ENCODE measurements at regions not wholly inside any gene's neighbourhood (a gene's known extent, or its start where the extent isn't known, plus 50 kb on each side); places are given as distances from the start of the nearest gene placed in this dataset.

DNA sequence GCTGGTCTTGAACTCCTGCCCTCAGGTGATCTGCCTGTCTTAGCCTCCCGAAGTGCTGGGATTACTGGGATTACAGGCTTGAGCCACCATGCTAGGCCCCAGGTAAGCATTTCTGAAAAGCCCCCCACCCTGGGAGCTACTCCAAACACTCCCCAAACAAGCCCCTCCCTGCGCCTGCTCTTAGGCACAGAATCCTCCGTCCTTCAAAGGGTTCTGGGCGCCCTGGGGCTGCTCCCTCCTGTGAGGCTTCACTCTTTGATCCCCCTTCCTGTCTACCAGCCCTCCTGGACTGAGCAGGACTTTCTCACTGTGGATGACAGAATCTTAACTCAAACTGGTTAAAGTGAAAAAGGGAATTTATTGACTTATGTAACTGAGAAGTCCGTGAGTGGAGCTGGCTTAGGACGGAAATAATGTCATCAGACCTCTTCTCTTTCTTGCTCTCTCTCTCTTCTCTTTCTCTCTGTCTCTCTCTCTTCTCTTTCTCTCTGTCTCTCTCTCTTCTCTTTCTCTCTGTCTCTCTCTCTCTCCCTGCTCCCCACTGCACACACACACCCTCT is 66.9 kb upstream of the CLMN start:
- H3K9ac ChIP-seq (ENCODE audit: low read length): no peak overlapping the region
- H3K4me2 ChIP-seq (ENCODE audit: low read length, poor library complexity, severe bottlenecking): no peak overlapping the region
- H2AFZ ChIP-seq (ENCODE audit: low read depth, low read length): no peak overlapping the region
- no peak overlapping the region for H2BK15ac ChIP-seq (ENCODE audit: low read depth, poor library complexity, severe bottlenecking)
- no peaks in the 10 kb centered on the region for H3K36me3 ChIP-seq (ENCODE audit: control insufficient read depth in 1 of 2, insufficient read depth in 2 of 2, low read depth in 1 of 2, low read length in 2 of 2)
- no peak overlapping the region for H3K4me3 ChIP-seq (ENCODE audit: insufficient read depth in 1 of 2, low read depth in 1 of 2, low read length in 2 of 2)
- no peak overlapping the region for H2BK12ac ChIP-seq (ENCODE audit: low read length in 2 of 2)
- H4K8ac ChIP-seq (ENCODE audit: low read length): no peak overlapping the region
- no peaks in the 10 kb centered on the region for H3K79me1 ChIP-seq (replicated peaks; ENCODE audit: low read length, poor library complexity, severe bottlenecking)
- no peak overlapping the region for H4K91ac ChIP-seq (ENCODE audit: low read length)
- no peak for DNase-seq
- no peak overlapping the region for H3K14ac ChIP-seq (ENCODE audit: low read length in 2 of 2)
- H3K4ac ChIP-seq (ENCODE audit: low read depth in 1 of 2, low read length in 2 of 2): no peak overlapping the region
- 67% methylated on average over 6 of the region's 6 CpGs for WGBS
- H3K27me3 ChIP-seq (ENCODE audit: control insufficient read depth in 1 of 2, insufficient read depth in 1 of 2, low read length in 2 of 2): peaks cover 0 to 11% of the 10 kb centered on the region in 2 experiments
- H3K27ac ChIP-seq (ENCODE audit: low read length, poor library complexity, severe bottlenecking): no peak overlapping the region
- H2BK120ac ChIP-seq (ENCODE audit: low read depth, low read length): no peak overlapping the region
- peaks cover 6% of the 10 kb centered on the region for H3K9me3 ChIP-seq (ENCODE audit: control insufficient read depth, low read length)
- H2BK5ac ChIP-seq (ENCODE audit: low read depth, low read length, poor library complexity, severe bottlenecking): no peak overlapping the region
- no peak overlapping the region for H3K18ac ChIP-seq (ENCODE audit: low read depth in 1 of 2, low read length in 2 of 2)
- H3K23ac ChIP-seq (ENCODE audit: low read length in 2 of 2): no peak overlapping the region
- H3K4me1 ChIP-seq (ENCODE audit: control insufficient read depth, insufficient read depth, low read depth, low read length): peaks cover 2% of the 10 kb centered on the region
- H2AK5ac ChIP-seq (ENCODE audit: low read length, severe bottlenecking): no peak overlapping the region

DNA sequence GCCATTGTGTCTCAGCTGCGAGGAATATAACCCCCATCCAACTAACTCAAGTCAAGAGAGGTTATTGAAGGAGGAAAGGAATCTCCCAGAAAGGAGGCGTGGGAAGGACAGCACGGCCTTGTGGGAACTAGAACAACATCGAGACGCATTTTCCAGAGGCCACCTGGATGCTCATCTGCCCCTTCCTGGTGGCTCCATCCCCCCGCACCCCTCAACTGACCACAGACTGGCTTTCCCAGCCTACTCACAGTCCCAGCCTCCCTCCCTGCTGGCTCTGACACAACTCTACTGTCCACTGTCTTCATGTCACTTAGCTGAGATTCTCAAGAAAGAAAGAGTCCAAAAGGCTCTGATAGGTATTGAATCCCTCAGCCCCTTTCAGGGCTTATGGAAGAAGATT is 66.0 kb upstream of the CLMN start:
- Histone ChIP-seq H4K8ac (ENCODE audit: low read length) (no peak overlapping the region), H2BK12ac (ENCODE audit: low read length in 2 of 2) (no peak overlapping the region), H2AFZ (ENCODE audit: low read depth, low read length) (no peak overlapping the region), H3K4me3 (ENCODE audit: insufficient read depth in 1 of 2, low read depth in 1 of 2, low read length in 2 of 2) (no peak overlapping the region), H3K18ac (ENCODE audit: low read depth in 1 of 2, low read length in 2 of 2) (no peak overlapping the region), H3K9me3 (ENCODE audit: control insufficient read depth, low read length) (peaks cover 7% of the 10 kb centered on the region), H2BK120ac (ENCODE audit: low read depth, low read length) (no peak overlapping the region), H3K9ac (ENCODE audit: low read length) (no peak overlapping the region), H3K4ac (ENCODE audit: low read depth in 1 of 2, low read length in 2 of 2) (no peak overlapping the region), H3K27me3 (ENCODE audit: control insufficient read depth in 1 of 2, insufficient read depth in 1 of 2, low read length in 2 of 2) (peaks cover 0 to 11% of the 10 kb centered on the region in 2 experiments), H2AK5ac (ENCODE audit: low read length, severe bottlenecking) (no peak overlapping the region), H3K23ac (ENCODE audit: low read length in 2 of 2) (no peak overlapping the region), H3K4me1 (ENCODE audit: control insufficient read depth, insufficient read depth, low read depth, low read length) (peaks cover 2% of the 10 kb centered on the region), H2BK5ac (ENCODE audit: low read depth, low read length, poor library complexity, severe bottlenecking) (no peak overlapping the region), H3K79me1 (replicated peaks; ENCODE audit: low read length, poor library complexity, severe bottlenecking) (no peaks in the 10 kb centered on the region), H4K91ac (ENCODE audit: low read length) (no peak overlapping the region), H2BK15ac (ENCODE audit: low read depth, poor library complexity, severe bottlenecking) (no peak overlapping the region), H3K36me3 (ENCODE audit: control insufficient read depth in 1 of 2, insufficient read depth in 2 of 2, low read depth in 1 of 2, low read length in 2 of 2) (no peaks in the 10 kb centered on the region), H3K4me2 (ENCODE audit: low read length, poor library complexity, severe bottlenecking) (no peak overlapping the region), H3K14ac (ENCODE audit: low read length in 2 of 2) (no peak overlapping the region), H3K27ac (ENCODE audit: low read length, poor library complexity, severe bottlenecking) (no peak overlapping the region)
- no peak for DNase-seq
- WGBS: 89% methylated on average over 5 of the region's 6 CpGs

DNA sequence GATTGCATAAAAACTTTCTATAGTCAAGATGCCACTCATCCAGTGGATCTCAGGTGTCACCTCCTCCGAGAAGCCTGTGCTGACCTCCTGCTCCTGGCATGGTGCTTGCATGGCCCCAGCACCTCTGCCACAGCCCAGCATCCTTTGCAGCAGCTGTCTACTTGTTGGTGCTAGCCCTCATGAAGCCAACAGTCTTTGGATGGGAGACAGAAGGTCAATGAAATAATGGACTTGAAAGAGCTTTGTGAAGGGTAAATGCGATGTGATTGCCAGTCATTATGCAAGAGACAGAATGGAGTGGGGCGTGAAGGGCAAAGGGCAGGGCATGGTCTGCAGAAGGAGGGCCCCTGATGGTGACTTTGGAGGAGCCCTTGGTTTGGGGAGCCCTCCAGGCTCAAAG is 63.0 kb upstream of the CLMN start:
- no peaks in the 10 kb centered on the region for H3K4me1 ChIP-seq (ENCODE audit: control insufficient read depth, insufficient read depth, low read depth, low read length)
- no peaks in the 10 kb centered on the region for H3K36me3 ChIP-seq (ENCODE audit: control insufficient read depth in 1 of 2, insufficient read depth in 2 of 2, low read depth in 1 of 2, low read length in 2 of 2)
- no peak overlapping the region for H2AK5ac ChIP-seq (ENCODE audit: low read length, severe bottlenecking)
- H4K8ac ChIP-seq (ENCODE audit: low read length): no peak overlapping the region
- no peaks in the 10 kb centered on the region for H3K79me1 ChIP-seq (replicated peaks; ENCODE audit: low read length, poor library complexity, severe bottlenecking)
- peaks cover 19% of the 10 kb centered on the region for H3K9me3 ChIP-seq (ENCODE audit: control insufficient read depth, low read length)
- 89% methylated on average over 3 of the region's 3 CpGs for WGBS
- H2AFZ ChIP-seq (ENCODE audit: low read depth, low read length): no peak overlapping the region
- no peak overlapping the region for H3K4ac ChIP-seq (ENCODE audit: low read depth in 1 of 2, low read length in 2 of 2)
- no peak overlapping the region for H2BK120ac ChIP-seq (ENCODE audit: low read depth, low read length)
- H2BK5ac ChIP-seq (ENCODE audit: low read depth, low read length, poor library complexity, severe bottlenecking): no peak overlapping the region
- H3K4me3 ChIP-seq (ENCODE audit: insufficient read depth in 1 of 2, low read depth in 1 of 2, low read length in 2 of 2): no peak overlapping the region
- no peak for DNase-seq
- no peak overlapping the region for H3K4me2 ChIP-seq (ENCODE audit: low read length, poor library complexity, severe bottlenecking)
- no peak overlapping the region for H3K18ac ChIP-seq (ENCODE audit: low read depth in 1 of 2, low read length in 2 of 2)
- no peak overlapping the region for H3K14ac ChIP-seq (ENCODE audit: low read length in 2 of 2)
- no peak overlapping the region for H2BK15ac ChIP-seq (ENCODE audit: low read depth, poor library complexity, severe bottlenecking)
- peaks cover 0 to 11% of the 10 kb centered on the region in 2 experiments for H3K27me3 ChIP-seq (ENCODE audit: control insufficient read depth in 1 of 2, insufficient read depth in 1 of 2, low read length in 2 of 2)
- H3K27ac ChIP-seq (ENCODE audit: low read length, poor library complexity, severe bottlenecking): no peak overlapping the region
- H4K91ac ChIP-seq (ENCODE audit: low read length): no peak overlapping the region
- H3K9ac ChIP-seq (ENCODE audit: low read length): no peak overlapping the region
- H3K23ac ChIP-seq (ENCODE audit: low read length in 2 of 2): no peak overlapping the region
- no peak overlapping the region for H2BK12ac ChIP-seq (ENCODE audit: low read length in 2 of 2)

DNA sequence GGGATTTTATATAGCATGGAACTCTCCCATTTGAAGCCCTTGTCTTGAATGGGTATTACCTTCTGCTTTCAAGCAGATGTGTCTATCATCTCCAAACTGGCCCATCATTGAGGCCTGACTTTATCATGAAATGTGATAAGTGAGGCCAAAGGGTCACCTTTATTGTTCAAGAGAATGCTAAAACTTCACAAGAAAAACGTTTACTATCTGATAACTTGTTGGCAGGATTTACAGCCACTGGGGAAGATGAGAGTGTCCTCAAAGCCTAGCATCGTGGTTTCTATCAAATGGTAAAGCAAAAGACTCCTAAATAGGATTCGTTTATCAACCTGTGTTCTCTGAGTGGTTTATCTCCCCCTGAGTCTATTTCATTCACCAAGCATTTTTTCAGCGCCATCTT is 62.0 kb upstream of the CLMN start:
- Histone ChIP-seq H4K8ac (ENCODE audit: low read length) (no peak overlapping the region), H3K23ac (ENCODE audit: low read length in 2 of 2) (no peak overlapping the region), H3K4me2 (ENCODE audit: low read length, poor library complexity, severe bottlenecking) (no peak overlapping the region), H2AK5ac (ENCODE audit: low read length, severe bottlenecking) (no peak overlapping the region), H3K36me3 (ENCODE audit: control insufficient read depth in 1 of 2, insufficient read depth in 2 of 2, low read depth in 1 of 2, low read length in 2 of 2) (no peaks in the 10 kb centered on the region), H3K9me3 (ENCODE audit: control insufficient read depth, low read length) (peaks cover 19% of the 10 kb centered on the region), H3K14ac (ENCODE audit: low read length in 2 of 2) (no peak overlapping the region), H3K4me1 (ENCODE audit: control insufficient read depth, insufficient read depth, low read depth, low read length) (no peaks in the 10 kb centered on the region), H3K27me3 (ENCODE audit: control insufficient read depth in 1 of 2, insufficient read depth in 1 of 2, low read length in 2 of 2) (peaks cover 0 to 11% of the 10 kb centered on the region in 2 experiments), H2BK12ac (ENCODE audit: low read length in 2 of 2) (no peak overlapping the region), H3K18ac (ENCODE audit: low read depth in 1 of 2, low read length in 2 of 2) (no peak overlapping the region), H2AFZ (ENCODE audit: low read depth, low read length) (no peak overlapping the region), H2BK15ac (ENCODE audit: low read depth, poor library complexity, severe bottlenecking) (no peak overlapping the region), H3K27ac (ENCODE audit: low read length, poor library complexity, severe bottlenecking) (no peak overlapping the region), H3K79me1 (replicated peaks; ENCODE audit: low read length, poor library complexity, severe bottlenecking) (no peaks in the 10 kb centered on the region), H2BK120ac (ENCODE audit: low read depth, low read length) (no peak overlapping the region), H2BK5ac (ENCODE audit: low read depth, low read length, poor library complexity, severe bottlenecking) (no peak overlapping the region), H3K4ac (ENCODE audit: low read depth in 1 of 2, low read length in 2 of 2) (no peak overlapping the region), H3K9ac (ENCODE audit: low read length) (no peak overlapping the region), H3K4me3 (ENCODE audit: insufficient read depth in 1 of 2, low read depth in 1 of 2, low read length in 2 of 2) (no peak overlapping the region), H4K91ac (ENCODE audit: low read length) (no peak overlapping the region)
- DNase-seq: no peak
- WGBS: 66% methylated on average over 4 of the region's 4 CpGs
